GM23248 (cell line): ENCODE measurements at regions not wholly inside any gene's neighbourhood (a gene's known extent, or its start where the extent isn't known, plus 50 kb on each side); places are given as distances from the start of the nearest gene placed in this dataset.

Source experiments
- EZH2 ChIP-seq: fragments of 200-600 bp; sonication (generic); IDR thresholded peaks from 2 replicates; pipeline ENCODE4 v1.6.1; 2018; ENCODE audit warnings: antibody characterized with exemption, mild to moderate bottlenecking; ENCODE audit not compliant: insufficient read depth, poor library complexity, severe bottlenecking
- EZH2phosphoT487 ChIP-seq: fragments of 200-600 bp; sonication (generic); IDR thresholded peaks from 2 replicates; pipeline ENCODE4 v1.6.1; 2018; ENCODE audit warnings: antibody characterized with exemption, moderate library complexity, mild to moderate bottlenecking, low read depth; ENCODE audit not compliant: insufficient read depth

- no peak for TF ChIP-seq EZH2phosphoT487
- TF ChIP-seq EZH2 = no peak
These were observed 429.8 kb downstream of the FOXO1 start for GRCh38 chr13:40236566-40237168.
